Suprapubic skin (tissue), 4 donors: ENCODE measurements at regions not wholly inside any gene's neighbourhood (a gene's known extent, or its start where the extent isn't known, plus 50 kb on each side); places are given as distances from the start of the nearest gene placed in this dataset.
"Not testable (repeated sequence)": the region's sequence is repeated elsewhere in the genome, so short reads cannot be mapped to it uniquely, and the experiment has no call there.

ENCODE experiments used
- DNase-seq, 2 donors: peaks; one replicate each; pipeline ENCODE4 v3.0.0-alpha.2; 2019; ENCODE audit warnings: low spot score in 2 of 2
- H3K27ac ChIP-seq: fragments of 200-600 bp; sonication (generic); one replicate; pipeline ENCODE4 v1.5.1; 2019
- H3K27me3 ChIP-seq: fragments of 200-600 bp; sonication (generic); one replicate; pipeline ENCODE4 v1.5.1; 2019
- H3K36me3 ChIP-seq: fragments of 200-600 bp; sonication (generic); one replicate; pipeline ENCODE4 v1.5.1; 2019
- H3K4me1 ChIP-seq: fragments of 200-600 bp; sonication (generic); one replicate; pipeline ENCODE4 v1.5.1; 2019
- H3K4me3 ChIP-seq: fragments of 200-600 bp; sonication (generic); one replicate; pipeline ENCODE4 v1.5.1; 2019; ENCODE audit warnings: mild to moderate bottlenecking
- H3K9me3 ChIP-seq: fragments of 200-600 bp; sonication (generic); one replicate; pipeline ENCODE4 v1.5.1; 2019
- CTCF ChIP-seq, 2 donors: fragments of 200-600 bp in 1 of 2; fragments of 450-650 bp in 1 of 2; sonication (generic) in 1 of 2; IDR thresholded peaks; one replicate each; pipeline ENCODE4 v1.5.1; 2016 to 2019; ENCODE audit warnings: antibody characterized with exemption in 2 of 2, mild to moderate bottlenecking in 1 of 2, moderate library complexity in 1 of 2
- EP300 ChIP-seq: sonication (generic); formaldehyde crosslinking; IDR thresholded peaks from one replicate; pipeline ENCODE4 v1.6.1; 2017; ENCODE audit warnings: antibody characterized with exemption
- POLR2A ChIP-seq, 2 donors: fragments of 450-650 bp; IDR thresholded peaks; one replicate each; pipeline ENCODE4 v1.6.1; 2017; ENCODE audit warnings: antibody characterized with exemption in 2 of 2, mild to moderate bottlenecking in 2 of 2, moderate library complexity in 2 of 2
- POLR2AphosphoS5 ChIP-seq, 3 donors: sonication (generic); formaldehyde crosslinking; IDR thresholded peaks; one replicate each; pipeline ENCODE4 v1.6.1; 2017; ENCODE audit warnings: antibody characterized with exemption in 3 of 3
- WGBS: methylation state at CpG from one replicate; pipeline ENCODE4 v1.1.5; 2018; 5-methylcytosine and 5-hydroxymethylcytosine counted together

- TF ChIP-seq POLR2A (IDR thresholded peaks at IDR 0.05), result no peak
- TF ChIP-seq EP300, result no peak
- TF ChIP-seq CTCF (IDR thresholded peaks at IDR 0.05), result no peak
- no peak for TF ChIP-seq POLR2AphosphoS5 (IDR thresholded peaks at IDR 0.05)
- no peak overlapping the region for H3K4me3 ChIP-seq
- peaks cover 9% of the 10 kb centered on the region for H3K4me1 ChIP-seq
- peak in 1 of 2 donors; percentile 70 for DNase-seq
- no peaks in the 10 kb centered on the region for H3K36me3 ChIP-seq
- no peaks in the 10 kb centered on the region for H3K27me3 ChIP-seq
- no peaks in the 10 kb centered on the region for H3K9me3 ChIP-seq
- no peak overlapping the region for H3K27ac ChIP-seq
- 61% methylated on average over 11 of the region's 14 CpGs for WGBS
Observed at GRCh38 chr20:20791664-20792568, 79.5 kb upstream of the RALGAPA2 start.

GRCh38 chr20:20788308-20788707, 75.9 kb upstream of the RALGAPA2 start:
- H3K27ac ChIP-seq, result no peak overlapping the region
- peaks cover 9% of the 10 kb centered on the region for H3K4me1 ChIP-seq
- H3K4me3 ChIP-seq, result no peak overlapping the region
- no peak for DNase-seq
- no peaks in the 10 kb centered on the region for H3K9me3 ChIP-seq
- WGBS, result 75% methylated on average over 4 of the region's 4 CpGs
- no peak for TF ChIP-seq EP300
- no peak for TF ChIP-seq CTCF (IDR thresholded peaks at IDR 0.05)
- no peak for TF ChIP-seq POLR2A (IDR thresholded peaks at IDR 0.05)
- TF ChIP-seq POLR2AphosphoS5 (IDR thresholded peaks at IDR 0.05), result no peak
- H3K27me3 ChIP-seq, result no peaks in the 10 kb centered on the region
- no peaks in the 10 kb centered on the region for H3K36me3 ChIP-seq

- H3K4me3 ChIP-seq, result no peak overlapping the region
- no peaks in the 10 kb centered on the region for H3K9me3 ChIP-seq
- no peak for DNase-seq
- WGBS, result 89% methylated on average over 2 of the region's 2 CpGs
- H3K36me3 ChIP-seq, result no peaks in the 10 kb centered on the region
- peaks cover 19% of the 10 kb centered on the region for H3K4me1 ChIP-seq
- H3K27me3 ChIP-seq, result no peaks in the 10 kb centered on the region
- TF ChIP-seq POLR2A (IDR thresholded peaks at IDR 0.05) (no peak), EP300 (no peak), CTCF (IDR thresholded peaks at IDR 0.05) (no peak), POLR2AphosphoS5 (IDR thresholded peaks at IDR 0.05) (no peak)
- no peak overlapping the region for H3K27ac ChIP-seq
Observed at GRCh38 chr20:20786428-20786827, 74.0 kb upstream of the RALGAPA2 start.

- 94% methylated on average over 2 of the region's 2 CpGs for WGBS
- Histone ChIP-seq H3K27ac (no peak overlapping the region), H3K4me1 (peaks cover 28% of the 10 kb centered on the region), H3K36me3 (no peaks in the 10 kb centered on the region), H3K4me3 (no peak overlapping the region), H3K9me3 (no peaks in the 10 kb centered on the region), H3K27me3 (no peaks in the 10 kb centered on the region)
- TF ChIP-seq POLR2A (IDR thresholded peaks at IDR 0.05) (no peak), CTCF (IDR thresholded peaks at IDR 0.05) (no peak), POLR2AphosphoS5 (IDR thresholded peaks at IDR 0.05) (no peak), EP300 (no peak)
- no peak for DNase-seq
Observed at GRCh38 chr20:20785226-20785625, 72.8 kb upstream of the RALGAPA2 start.

GRCh38 chr20:20784450-20784849, 72.0 kb upstream of the RALGAPA2 start:
- not testable (repeated sequence) for H3K27ac ChIP-seq, H3K27me3 ChIP-seq, H3K4me3 ChIP-seq, H3K36me3 ChIP-seq, DNase-seq, H3K9me3 ChIP-seq
- WGBS, result 98% methylated on average over 4 of the region's 4 CpGs
- H3K4me1 ChIP-seq, result peaks cover 35% of the 10 kb centered on the region
